NCI-H1436 (cell line): ENCODE measurements at regions not wholly inside any gene's neighbourhood (a gene's known extent, or its start where the extent isn't known, plus 50 kb on each side); places are given as distances from the start of the nearest gene placed in this dataset.

ENCODE experiments used
- DNase-seq: peaks from one replicate; lab custom pipeline; 2025; lab: John Stamatoyannopoulos, UW

- DNase-seq, result no peak
Observed at GRCh38 chr2:16332681-16333557, 332.7 kb downstream of the CYRIA start.

GRCh38 chr2:16331772-16332171 is 333.9 kb downstream of the CYRIA start:
- DNase-seq, result no peak

- DNase-seq, result no peak
Observed at GRCh38 chr2:16330982-16331381, 334.7 kb downstream of the CYRIA start.

GRCh38 chr2:16330571-16330970 is 335.1 kb downstream of the CYRIA start:
- DNase-seq, result no peak

GRCh38 chr2:16330012-16330411 is 335.6 kb downstream of the CYRIA start:
- DNase-seq, result no peak

GRCh38 chr2:16329421-16329820 is 336.2 kb downstream of the CYRIA start:
- no peak for DNase-seq

GRCh38 chr2:16328521-16329190 is 337.0 kb downstream of the CYRIA start:
- no peak for DNase-seq

GRCh38 chr2:16327326-16327725 is 338.3 kb downstream of the CYRIA start:
- no peak for DNase-seq

- DNase-seq, result no peak
Observed at GRCh38 chr2:16326711-16327300, 338.8 kb downstream of the CYRIA start.

- no peak for DNase-seq
Observed at GRCh38 chr2:16325976-16326510, 339.6 kb downstream of the CYRIA start.

- DNase-seq, result no peak
Observed at GRCh38 chr2:16325016-16325975, 340.3 kb downstream of the CYRIA start.

GRCh38 chr2:16324544-16324937 is 341.1 kb downstream of the CYRIA start:
- no peak for DNase-seq

- DNase-seq, result no peak
Observed at GRCh38 chr2:16323551-16324543, 341.8 kb downstream of the CYRIA start.

GRCh38 chr2:16323126-16323520 is 342.5 kb downstream of the CYRIA start:
- DNase-seq, result no peak

- DNase-seq, result no peak
Observed at GRCh38 chr2:16322308-16323125, 343.1 kb downstream of the CYRIA start.

- no peak for DNase-seq
Observed at GRCh38 chr2:16321872-16322271, 343.8 kb downstream of the CYRIA start.

GRCh38 chr2:16321256-16321655 is 344.4 kb downstream of the CYRIA start:
- no peak for DNase-seq

- peak; percentile 5 for DNase-seq
Observed at GRCh38 chr2:16320716-16321115, 344.9 kb downstream of the CYRIA start.

GRCh38 chr2:16319551-16320121 is 346.0 kb downstream of the CYRIA start:
- DNase-seq, result no peak
